ENCODE measurements at regions not wholly inside any gene's neighbourhood (a gene's known extent, or its start where the extent isn't known, plus 50 kb on each side); places are given as distances from the start of the nearest gene placed in this dataset.

DNA sequence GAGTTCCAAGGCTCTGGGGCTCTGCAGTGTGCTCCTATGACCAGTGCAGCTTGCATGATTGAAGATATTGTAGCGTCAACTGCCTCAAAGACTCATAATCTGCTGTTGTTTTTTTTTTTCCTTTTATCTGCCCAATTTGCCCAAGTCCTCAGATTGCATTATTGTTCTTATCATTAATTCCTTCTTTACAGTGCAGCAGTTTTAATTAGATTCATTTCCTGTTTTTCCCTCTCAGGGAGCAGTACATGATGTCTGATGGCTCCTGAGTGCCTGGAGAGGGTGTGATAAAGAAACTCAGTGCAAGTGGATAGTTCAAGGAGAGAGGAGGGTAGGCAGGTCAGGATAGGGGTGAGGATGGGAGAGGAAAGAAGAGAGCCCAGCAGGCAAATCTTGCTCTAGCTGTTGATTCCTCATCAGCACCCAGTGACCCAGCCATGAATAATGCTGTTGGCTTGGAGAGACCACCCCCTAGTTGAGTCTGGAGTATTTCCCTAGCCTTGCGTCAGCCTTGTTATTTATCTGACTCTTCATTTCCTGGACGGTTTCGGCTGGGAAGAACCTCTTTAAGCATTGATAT lies 219.6 kb upstream of the SESN3 start:
- DNase-seq (ENCODE audit: low read depth), result peak; percentile 5
- H3K4me3 ChIP-seq (ENCODE audit: control insufficient read depth, low read depth, low read length), result no peak overlapping the region
- TF ChIP-seq CTCF (IDR thresholded peaks at IDR 0.05; ENCODE audit: control insufficient read depth, insufficient read depth, low read depth, low read length, missing control alignments), result no peak

GRCh38 chr11:95445746-95446333 lies 214.8 kb upstream of the SESN3 start:
- no peak for TF ChIP-seq CTCF (IDR thresholded peaks at IDR 0.05; ENCODE audit: control insufficient read depth, insufficient read depth, low read depth, low read length, missing control alignments)
- H3K4me3 ChIP-seq (ENCODE audit: control insufficient read depth, low read depth, low read length), result no peak overlapping the region
- DNase-seq (ENCODE audit: low read depth), result no peak

DNA sequence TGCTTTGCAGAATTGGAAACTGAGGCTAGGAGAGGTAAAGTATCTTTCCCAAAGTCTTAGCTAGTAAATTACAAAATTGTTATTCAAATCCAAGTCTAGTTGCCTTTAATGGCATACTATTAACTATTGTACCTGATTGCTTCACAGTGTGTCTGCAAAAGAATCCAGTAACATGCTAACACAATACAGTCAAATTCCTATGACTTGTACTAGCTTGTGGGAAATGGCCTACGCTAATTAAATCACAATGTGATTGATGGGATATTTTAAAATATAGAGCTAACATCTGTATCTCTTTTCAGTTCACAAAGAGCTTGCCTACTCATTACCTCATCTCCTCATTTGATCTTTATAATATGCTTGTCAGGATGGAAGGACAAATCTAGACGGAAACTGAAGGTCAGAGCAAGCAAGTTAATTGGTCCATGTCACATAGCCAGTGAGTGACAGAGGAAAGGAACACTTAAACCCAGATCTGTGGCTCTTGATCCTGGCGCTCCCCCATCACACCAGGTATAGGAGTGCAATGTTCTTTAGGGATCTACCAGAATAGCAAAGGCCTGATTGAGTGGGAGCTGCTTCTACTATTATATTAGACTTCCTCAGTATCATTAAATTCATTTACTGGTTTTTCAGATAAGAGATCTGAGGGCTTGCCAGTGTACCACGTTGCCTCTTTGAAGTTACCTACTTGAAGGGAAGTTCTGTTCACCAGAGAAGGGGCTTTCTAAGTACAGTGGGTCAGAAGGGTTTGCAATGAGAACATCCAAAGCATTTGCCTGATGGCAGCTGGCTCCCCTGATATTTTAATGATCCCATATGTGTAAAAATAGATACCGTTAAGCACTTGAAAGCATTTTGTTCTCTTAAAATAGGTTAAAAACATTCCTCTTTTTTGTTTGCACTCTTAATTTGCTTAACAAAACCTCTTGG lies 213.6 kb upstream of the SESN3 start:
- DNase-seq (ENCODE audit: low read depth), result no peak
- TF ChIP-seq CTCF (IDR thresholded peaks at IDR 0.05; ENCODE audit: control insufficient read depth, insufficient read depth, low read depth, low read length, missing control alignments), result no peak
- H3K4me3 ChIP-seq (ENCODE audit: control insufficient read depth, low read depth, low read length), result no peak overlapping the region

DNA sequence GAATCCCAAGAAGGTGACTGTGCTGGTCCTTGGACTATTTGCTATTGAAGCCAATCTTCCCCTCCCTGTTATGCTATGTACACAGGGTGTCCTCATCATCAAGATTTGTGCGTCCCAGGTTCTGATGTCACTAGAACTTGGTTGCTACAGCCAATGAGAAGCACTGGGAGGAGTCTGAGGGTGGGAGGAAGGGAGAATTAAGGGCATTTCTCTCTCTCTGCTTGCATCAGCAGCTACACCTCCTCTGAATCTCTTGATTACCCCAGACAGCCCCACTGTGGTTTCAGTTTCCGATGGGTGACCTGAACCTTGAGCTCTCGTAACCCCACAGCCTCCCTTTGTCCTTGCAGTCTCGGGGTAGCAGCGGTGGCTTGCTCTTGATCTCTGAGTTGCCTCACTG lies 212.4 kb upstream of the SESN3 start:
- TF ChIP-seq CTCF (IDR thresholded peaks at IDR 0.05; ENCODE audit: control insufficient read depth, insufficient read depth, low read depth, low read length, missing control alignments), result no peak
- H3K4me3 ChIP-seq (ENCODE audit: control insufficient read depth, low read depth, low read length), result no peak overlapping the region
- DNase-seq (ENCODE audit: low read depth), result no peak

- no peak overlapping the region for H3K4me3 ChIP-seq (ENCODE audit: control insufficient read depth, low read depth, low read length)
- TF ChIP-seq CTCF (IDR thresholded peaks at IDR 0.05; ENCODE audit: control insufficient read depth, insufficient read depth, low read depth, low read length, missing control alignments), result no peak
- DNase-seq (ENCODE audit: low read depth), result no peak
Observed at GRCh38 chr11:95442531-95443050, 211.6 kb upstream of the SESN3 start.

- no peak for DNase-seq (ENCODE audit: low read depth)
- no peak for TF ChIP-seq CTCF (IDR thresholded peaks at IDR 0.05; ENCODE audit: control insufficient read depth, insufficient read depth, low read depth, low read length, missing control alignments)
- H3K4me3 ChIP-seq (ENCODE audit: control insufficient read depth, low read depth, low read length), result no peak overlapping the region
Observed at GRCh38 chr11:95435628-95436353, 204.8 kb upstream of the SESN3 start.
